SU-DHL-6 (cell line): ENCODE measurements at regions not wholly inside any gene's neighbourhood (a gene's known extent, or its start where the extent isn't known, plus 50 kb on each side); places are given as distances from the start of the nearest gene placed in this dataset.
"Not testable (repeated sequence)": the region's sequence is repeated elsewhere in the genome, so short reads cannot be mapped to it uniquely, and the experiment has no call there.

Source experiments
- H2AFZ ChIP-seq: fragments of 200-600 bp; sonication (generic); 2 replicates; pipeline ENCODE4 v1.6.1; 2014; ENCODE audit warnings: low read depth, mild to moderate bottlenecking, moderate library complexity, mixed read lengths, antibody characterized with exemption, low read length; ENCODE audit not compliant: severe bottlenecking
- H3F3A ChIP-seq: fragments of 200-600 bp; shearing (Covaris generic); 2 replicates; pipeline ENCODE4 v1.6.0; 2016; ENCODE audit warnings: antibody characterized with exemption, mild to moderate bottlenecking; ENCODE audit not compliant: insufficient read depth
- H3K27ac ChIP-seq: fragments of 200-600 bp; sonication (generic); 2 replicates; pipeline ENCODE4 v1.5.1; 2016; ENCODE audit warnings: low read depth, mild to moderate bottlenecking, low read length, moderate library complexity, mixed read lengths
- H3K27me3 ChIP-seq: fragments of 200-600 bp; sonication (generic), shearing (Covaris generic); 2 replicates; pipeline ENCODE4 v1.6.0; 2014; ENCODE audit warnings: mild to moderate bottlenecking, low read length
- H3K36me3 ChIP-seq: fragments of 200-600 bp; sonication (generic); 2 replicates; pipeline ENCODE4 v1.6.1; 2014; ENCODE audit warnings: mild to moderate bottlenecking, low read length, mixed read lengths
- H3K4me2 ChIP-seq: fragments of 300-600, 200-600 bp; shearing (Covaris generic), sonication (generic); 2 replicates; pipeline ENCODE4 v1.6.0; 2014; ENCODE audit warnings: low read length, low read depth, mild to moderate bottlenecking; ENCODE audit not compliant: poor library complexity, severe bottlenecking
- H3K4me3 ChIP-seq: fragments of 200-600 bp; sonication (generic); 2 replicates; pipeline ENCODE4 v1.5.1; 2014; ENCODE audit warnings: antibody characterized with exemption, low read length, mild to moderate bottlenecking, mixed read lengths; ENCODE audit not compliant: insufficient read depth, poor library complexity, severe bottlenecking
- H3K79me2 ChIP-seq: fragments of 200-600 bp; sonication (generic); 2 replicates; pipeline ENCODE4 v1.6.1; 2014; ENCODE audit warnings: mild to moderate bottlenecking, low read length, moderate library complexity; ENCODE audit not compliant: insufficient read depth
- H3K9ac ChIP-seq: fragments of 200-600 bp; sonication (generic); 2 replicates; pipeline ENCODE4 v1.7.0; 2014; ENCODE audit warnings: mild to moderate bottlenecking, low read length
- H3K9me2 ChIP-seq: fragments of 200-600 bp; sonication (generic); replicated peaks from 2 replicates; pipeline ENCODE4 v1.6.1; 2014; ENCODE audit warnings: low read length; ENCODE audit not compliant: insufficient read depth
- H3K9me3 ChIP-seq: fragments of 200-600 bp; sonication (generic); 2 replicates; pipeline ENCODE4 v1.6.1; 2014; ENCODE audit warnings: low read length, mixed read lengths; ENCODE audit not compliant: insufficient read depth
- H4K20me1 ChIP-seq: fragments of 200-600 bp; sonication (generic); 2 replicates; pipeline ENCODE4 v1.6.1; 2014; ENCODE audit warnings: low read depth, mild to moderate bottlenecking, antibody characterized with exemption, low read length, moderate library complexity, mixed read lengths
- CTCF ChIP-seq: fragments of 200-600 bp; sonication (generic); IDR thresholded peaks from one replicate; pipeline ENCODE4 v1.5.1; 2017; ENCODE audit warnings: antibody characterized with exemption, mild to moderate bottlenecking, low read length, moderate library complexity; ENCODE audit not compliant: insufficient read depth, poor library complexity, severe bottlenecking
- EZH2phosphoT487 ChIP-seq: fragments of 200-600 bp; sonication (generic), shearing (Covaris generic); conservative IDR thresholded peaks from 2 replicates; pipeline ENCODE4 v1.6.1; 2018; ENCODE audit warnings: mild to moderate bottlenecking, antibody characterized with exemption, low read length, moderate library complexity, mixed read lengths

- Histone ChIP-seq H3K9me2 (no peaks in the 10 kb centered on the region), H3F3A (no peaks in the 10 kb centered on the region), H3K36me3 (peaks cover 3% of the 10 kb centered on the region; the same call in 1 of the 2 replicates), H3K27ac (no peak overlapping the region), H4K20me1 (no peaks in the 10 kb centered on the region), H3K9me3 (no peaks in the 10 kb centered on the region), H2AFZ (no peak overlapping the region), H3K79me2 (no peaks in the 10 kb centered on the region), H3K9ac (no peak overlapping the region), H3K4me2 (no peak overlapping the region), H3K27me3 (no peaks in the 10 kb centered on the region; the same call in 1 of the 2 replicates), H3K4me3 (no peak overlapping the region)
- TF ChIP-seq CTCF = no peak
- TF ChIP-seq EZH2phosphoT487 = no peak
Observed at GRCh38 chr7:81260152-81260551, 341.3 kb upstream of the SEMA3C start.

- H3K9me2 ChIP-seq = no peaks in the 10 kb centered on the region
- H3K36me3 ChIP-seq = peaks cover 3% of the 10 kb centered on the region; the same call in 1 of the 2 replicates
- H3K4me2 ChIP-seq = no peak overlapping the region
- H3K27ac ChIP-seq = no peak overlapping the region
- H2AFZ ChIP-seq = no peak overlapping the region
- H3K9me3 ChIP-seq = no peaks in the 10 kb centered on the region
- no peaks in the 10 kb centered on the region for H3K79me2 ChIP-seq
- no peaks in the 10 kb centered on the region for H4K20me1 ChIP-seq
- no peak overlapping the region for H3K4me3 ChIP-seq
- no peak overlapping the region for H3K9ac ChIP-seq
- no peaks in the 10 kb centered on the region for H3F3A ChIP-seq
- TF ChIP-seq EZH2phosphoT487 (no peak), CTCF (no peak)
- H3K27me3 ChIP-seq = no peaks in the 10 kb centered on the region; the same call in 1 of the 2 replicates
Observed at GRCh38 chr7:81256991-81257390, 338.1 kb upstream of the SEMA3C start.

GRCh38 chr7:81248420-81248819 is 329.6 kb upstream of the SEMA3C start:
- Histone ChIP-seq H4K20me1 (no peaks in the 10 kb centered on the region), H3K9me2 (no peaks in the 10 kb centered on the region), H2AFZ (no peak overlapping the region), H3K9me3 (no peaks in the 10 kb centered on the region), H3K27me3 (no peaks in the 10 kb centered on the region), H3F3A (no peaks in the 10 kb centered on the region), H3K9ac (no peak overlapping the region), H3K4me3 (no peak overlapping the region), H3K4me2 (no peak overlapping the region), H3K79me2 (no peaks in the 10 kb centered on the region), H3K36me3 (no peaks in the 10 kb centered on the region), H3K27ac (no peak overlapping the region)
- no peak for TF ChIP-seq EZH2phosphoT487
- no peak for TF ChIP-seq CTCF

GRCh38 chr7:81247364-81247763 is 328.5 kb upstream of the SEMA3C start:
- not testable (repeated sequence) for H4K20me1 ChIP-seq, H3K9me2 ChIP-seq, H3K4me3 ChIP-seq, H3K9ac ChIP-seq, H3K4me2 ChIP-seq, H3K27me3 ChIP-seq, H3K36me3 ChIP-seq, H2AFZ ChIP-seq, H3K9me3 ChIP-seq, H3F3A ChIP-seq, H3K79me2 ChIP-seq, H3K27ac ChIP-seq
